ENCODE measurements at regions not wholly inside any gene's neighbourhood (a gene's known extent, or its start where the extent isn't known, plus 50 kb on each side); places are given as distances from the start of the nearest gene placed in this dataset.

DNA sequence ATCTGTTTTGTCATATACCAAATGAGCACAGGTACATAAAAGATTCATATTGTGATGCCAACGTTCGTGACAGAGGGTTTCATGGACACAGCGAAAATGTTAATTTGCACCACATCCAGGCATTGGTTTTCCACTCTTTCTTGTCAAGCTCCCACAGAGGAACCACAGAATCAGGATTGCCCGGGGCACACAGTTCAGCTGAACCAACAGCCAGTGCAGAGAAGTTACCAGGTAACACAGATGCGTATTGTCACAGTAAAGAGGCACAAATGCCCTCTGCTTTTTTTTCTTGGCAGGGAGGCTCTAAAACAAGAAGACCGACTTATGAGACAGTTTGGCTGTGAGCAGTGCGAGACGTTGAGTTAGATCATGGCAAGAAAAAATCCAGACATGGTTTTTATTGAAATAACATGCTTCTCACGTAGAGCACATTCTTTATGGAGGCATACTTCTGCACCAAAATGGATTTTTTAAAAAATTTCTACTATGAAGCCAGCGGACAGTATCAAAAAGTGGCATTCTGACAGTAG lies 331.1 kb upstream of the KIAA1217 start (continued):
- TF ChIP-seq, protein P1, sequence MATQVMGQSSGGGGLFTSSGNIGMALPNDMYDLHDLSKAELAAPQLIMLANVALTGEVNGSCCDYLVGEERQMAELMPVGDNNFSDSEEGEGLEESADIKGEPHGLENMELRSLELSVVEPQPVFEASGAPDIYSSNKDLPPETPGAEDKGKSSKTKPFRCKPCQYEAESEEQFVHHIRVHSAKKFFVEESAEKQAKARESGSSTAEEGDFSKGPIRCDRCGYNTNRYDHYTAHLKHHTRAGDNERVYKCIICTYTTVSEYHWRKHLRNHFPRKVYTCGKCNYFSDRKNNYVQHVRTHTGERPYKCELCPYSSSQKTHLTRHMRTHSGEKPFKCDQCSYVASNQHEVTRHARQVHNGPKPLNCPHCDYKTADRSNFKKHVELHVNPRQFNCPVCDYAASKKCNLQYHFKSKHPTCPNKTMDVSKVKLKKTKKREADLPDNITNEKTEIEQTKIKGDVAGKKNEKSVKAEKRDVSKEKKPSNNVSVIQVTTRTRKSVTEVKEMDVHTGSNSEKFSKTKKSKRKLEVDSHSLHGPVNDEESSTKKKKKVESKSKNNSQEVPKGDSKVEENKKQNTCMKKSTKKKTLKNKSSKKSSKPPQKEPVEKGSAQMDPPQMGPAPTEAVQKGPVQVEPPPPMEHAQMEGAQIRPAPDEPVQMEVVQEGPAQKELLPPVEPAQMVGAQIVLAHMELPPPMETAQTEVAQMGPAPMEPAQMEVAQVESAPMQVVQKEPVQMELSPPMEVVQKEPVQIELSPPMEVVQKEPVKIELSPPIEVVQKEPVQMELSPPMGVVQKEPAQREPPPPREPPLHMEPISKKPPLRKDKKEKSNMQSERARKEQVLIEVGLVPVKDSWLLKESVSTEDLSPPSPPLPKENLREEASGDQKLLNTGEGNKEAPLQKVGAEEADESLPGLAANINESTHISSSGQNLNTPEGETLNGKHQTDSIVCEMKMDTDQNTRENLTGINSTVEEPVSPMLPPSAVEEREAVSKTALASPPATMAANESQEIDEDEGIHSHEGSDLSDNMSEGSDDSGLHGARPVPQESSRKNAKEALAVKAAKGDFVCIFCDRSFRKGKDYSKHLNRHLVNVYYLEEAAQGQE (IDR thresholded peaks at IDR 0.05; ENCODE audit: low read depth): no peak
- TF ChIP-seq, protein P2, sequence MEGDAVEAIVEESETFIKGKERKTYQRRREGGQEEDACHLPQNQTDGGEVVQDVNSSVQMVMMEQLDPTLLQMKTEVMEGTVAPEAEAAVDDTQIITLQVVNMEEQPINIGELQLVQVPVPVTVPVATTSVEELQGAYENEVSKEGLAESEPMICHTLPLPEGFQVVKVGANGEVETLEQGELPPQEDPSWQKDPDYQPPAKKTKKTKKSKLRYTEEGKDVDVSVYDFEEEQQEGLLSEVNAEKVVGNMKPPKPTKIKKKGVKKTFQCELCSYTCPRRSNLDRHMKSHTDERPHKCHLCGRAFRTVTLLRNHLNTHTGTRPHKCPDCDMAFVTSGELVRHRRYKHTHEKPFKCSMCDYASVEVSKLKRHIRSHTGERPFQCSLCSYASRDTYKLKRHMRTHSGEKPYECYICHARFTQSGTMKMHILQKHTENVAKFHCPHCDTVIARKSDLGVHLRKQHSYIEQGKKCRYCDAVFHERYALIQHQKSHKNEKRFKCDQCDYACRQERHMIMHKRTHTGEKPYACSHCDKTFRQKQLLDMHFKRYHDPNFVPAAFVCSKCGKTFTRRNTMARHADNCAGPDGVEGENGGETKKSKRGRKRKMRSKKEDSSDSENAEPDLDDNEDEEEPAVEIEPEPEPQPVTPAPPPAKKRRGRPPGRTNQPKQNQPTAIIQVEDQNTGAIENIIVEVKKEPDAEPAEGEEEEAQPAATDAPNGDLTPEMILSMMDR (IDR thresholded peaks at IDR 0.05 in 2 of 3, conservative IDR thresholded peaks at IDR 0.05 in 1 of 3; ENCODE audit: borderline replicate concordance in 1 of 3, insufficient read depth in 1 of 3, low read depth in 2 of 3, low read length in 2 of 3): no peak
- no peak for TF ChIP-seq POLR2A (IDR thresholded peaks at IDR 0.05; ENCODE audit: borderline replicate concordance, extremely low read depth, insufficient read depth, insufficient read length)
- TF ChIP-seq EZH2 (IDR thresholded peaks at IDR 0.05): no peak

DNA sequence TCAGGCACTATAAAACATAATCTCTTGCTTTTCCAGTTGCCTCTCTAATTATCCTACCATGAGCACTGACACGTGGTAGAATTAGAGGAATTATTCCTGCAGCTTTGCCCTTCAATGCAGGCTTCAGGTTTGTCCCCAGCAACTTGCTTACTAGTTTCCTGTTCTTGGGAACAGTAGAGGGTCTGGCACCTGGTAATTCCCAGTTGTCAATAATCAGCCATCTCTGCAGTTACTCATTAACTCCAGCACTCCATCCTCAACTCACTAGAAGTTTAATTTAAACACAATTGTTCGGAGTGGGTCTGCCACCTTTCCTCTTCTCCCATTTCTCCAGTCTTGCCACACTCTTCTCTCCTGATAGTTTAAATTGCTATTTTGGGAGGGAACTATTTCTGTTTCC lies 324.3 kb upstream of the KIAA1217 start:
- ChIA-PET POLR2A (no interaction called here), CTCF (no interaction called here), RAD21 (ENCODE audit: low non-redundant PET in 1 of 2, low total read pairs in 2 of 2, uncharacterized antibody in 2 of 2, unreplicated experiment in 2 of 2) (no interaction called here)
- no peak overlapping the region for H3K9ac ChIP-seq (ENCODE audit: low read length)
- H3K4me2 ChIP-seq (ENCODE audit: low read length): no peak overlapping the region
- DNase-seq (ENCODE audit: low read depth, low spot score) (no peak), ATAC-seq (no peak)
- no peak overlapping the region for H3K27ac ChIP-seq (ENCODE audit: low read depth, low read length)
- no peaks in the 10 kb centered on the region for H3K79me2 ChIP-seq (ENCODE audit: insufficient read depth, low read length)
- H3K27me3 ChIP-seq (ENCODE audit: insufficient read depth, low read length): no peaks in the 10 kb centered on the region
- H3K9me2 ChIP-seq (ENCODE audit: insufficient read depth): no peaks in the 10 kb centered on the region
- no peaks in the 10 kb centered on the region for H3K36me3 ChIP-seq (ENCODE audit: control insufficient read depth in 1 of 2, insufficient read depth in 2 of 2, low read length in 2 of 2)
- no peaks in the 10 kb centered on the region for H4K20me1 ChIP-seq (ENCODE audit: insufficient read depth)
- BruUV-seq (replicated peaks): no TSS peak
- H3K4me1 ChIP-seq (ENCODE audit: control insufficient read depth in 1 of 2, insufficient read depth in 2 of 2, low read length in 2 of 2): no peaks in the 10 kb centered on the region
- H3K9me3 ChIP-seq (ENCODE audit: control insufficient read depth in 1 of 2, insufficient read depth in 1 of 2, low read depth in 1 of 2, low read length in 2 of 2): no peaks in the 10 kb centered on the region
- no peak overlapping the region for H3K4me3 ChIP-seq (replicated peaks in 1 of 2; ENCODE audit: low read depth in 1 of 2, low read length in 2 of 2)
- no peak overlapping the region for H2AFZ ChIP-seq (ENCODE audit: low read depth, low read length, poor library complexity, severe bottlenecking)
- intact Hi-C loops (cut with micrococcal nuclease): no loop called here
- TF ChIP-seq ELF1 (IDR thresholded peaks at IDR 0.05; ENCODE audit: borderline replicate concordance, low read depth) (no peak), EZH2phosphoT487 (IDR thresholded peaks at IDR 0.05; ENCODE audit: borderline replicate concordance) (no peak), SP1 (IDR thresholded peaks at IDR 0.05; ENCODE audit: low read depth) (no peak), POLR2AphosphoS5 (IDR thresholded peaks at IDR 0.05; ENCODE audit: low read depth, low read length) (no peak), ZFX (IDR thresholded peaks at IDR 0.05) (no peak), YY1 (IDR thresholded peaks at IDR 0.05; ENCODE audit: extremely low read depth, insufficient replicate concordance, low read depth, low read length) (no peak), CEBPB (IDR thresholded peaks at IDR 0.05; ENCODE audit: low read depth) (no peak), TCF7L2 (IDR thresholded peaks at IDR 0.05; ENCODE audit: borderline replicate concordance, extremely low read depth, insufficient read depth, insufficient read length) (no peak), POLR2A (IDR thresholded peaks at IDR 0.05; ENCODE audit: borderline replicate concordance, extremely low read depth, insufficient read depth, insufficient read length) (no peak), RAD21 (IDR thresholded peaks at IDR 0.05; ENCODE audit: low read depth) (no peak), ZNF274 (IDR thresholded peaks at IDR 0.05; ENCODE audit: low read depth, low read length) (no peak), SIN3A (IDR thresholded peaks at IDR 0.05; ENCODE audit: low read depth) (no peak), CBX3 (IDR thresholded peaks at IDR 0.05; ENCODE audit: low read depth) (no peak)
- TF ChIP-seq, protein P3, sequence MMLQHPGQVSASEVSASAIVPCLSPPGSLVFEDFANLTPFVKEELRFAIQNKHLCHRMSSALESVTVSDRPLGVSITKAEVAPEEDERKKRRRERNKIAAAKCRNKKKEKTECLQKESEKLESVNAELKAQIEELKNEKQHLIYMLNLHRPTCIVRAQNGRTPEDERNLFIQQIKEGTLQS (IDR thresholded peaks at IDR 0.05): no peak
- TF ChIP-seq, protein P4, sequence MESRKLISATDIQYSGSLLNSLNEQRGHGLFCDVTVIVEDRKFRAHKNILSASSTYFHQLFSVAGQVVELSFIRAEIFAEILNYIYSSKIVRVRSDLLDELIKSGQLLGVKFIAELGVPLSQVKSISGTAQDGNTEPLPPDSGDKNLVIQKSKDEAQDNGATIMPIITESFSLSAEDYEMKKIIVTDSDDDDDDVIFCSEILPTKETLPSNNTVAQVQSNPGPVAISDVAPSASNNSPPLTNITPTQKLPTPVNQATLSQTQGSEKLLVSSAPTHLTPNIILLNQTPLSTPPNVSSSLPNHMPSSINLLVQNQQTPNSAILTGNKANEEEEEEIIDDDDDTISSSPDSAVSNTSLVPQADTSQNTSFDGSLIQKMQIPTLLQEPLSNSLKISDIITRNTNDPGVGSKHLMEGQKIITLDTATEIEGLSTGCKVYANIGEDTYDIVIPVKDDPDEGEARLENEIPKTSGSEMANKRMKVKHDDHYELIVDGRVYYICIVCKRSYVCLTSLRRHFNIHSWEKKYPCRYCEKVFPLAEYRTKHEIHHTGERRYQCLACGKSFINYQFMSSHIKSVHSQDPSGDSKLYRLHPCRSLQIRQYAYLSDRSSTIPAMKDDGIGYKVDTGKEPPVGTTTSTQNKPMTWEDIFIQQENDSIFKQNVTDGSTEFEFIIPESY (IDR thresholded peaks at IDR 0.05; ENCODE audit: extremely low read depth, insufficient replicate concordance, low read length): no peak
